ENCODE measurements at regions not wholly inside any gene's neighbourhood (a gene's known extent, or its start where the extent isn't known, plus 50 kb on each side); places are given as distances from the start of the nearest gene placed in this dataset.
"Not testable (repeated sequence)": the region's sequence is repeated elsewhere in the genome, so short reads cannot be mapped to it uniquely, and the experiment has no call there.

DNA sequence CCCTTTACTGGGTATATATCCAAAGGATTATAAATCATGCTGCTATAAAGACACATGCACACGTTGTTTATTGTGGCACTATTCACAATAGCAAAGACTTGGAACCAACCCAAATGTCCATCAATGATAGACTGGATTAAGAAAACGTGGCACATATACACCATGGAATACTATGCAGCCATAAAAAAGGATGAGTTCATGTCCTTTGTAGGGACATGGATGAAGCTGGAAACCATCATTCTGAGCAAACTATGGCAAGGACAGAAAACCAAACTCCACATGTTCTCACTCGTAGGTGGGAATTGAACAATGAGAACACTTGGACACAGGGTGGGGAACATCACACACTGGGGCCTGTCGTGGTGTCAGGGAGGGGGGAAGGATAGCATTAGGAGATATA, 59.2 kb downstream of the CXorf49B start:
- H3K27me3 Mint-ChIP-seq, result not testable (repeated sequence)

DNA sequence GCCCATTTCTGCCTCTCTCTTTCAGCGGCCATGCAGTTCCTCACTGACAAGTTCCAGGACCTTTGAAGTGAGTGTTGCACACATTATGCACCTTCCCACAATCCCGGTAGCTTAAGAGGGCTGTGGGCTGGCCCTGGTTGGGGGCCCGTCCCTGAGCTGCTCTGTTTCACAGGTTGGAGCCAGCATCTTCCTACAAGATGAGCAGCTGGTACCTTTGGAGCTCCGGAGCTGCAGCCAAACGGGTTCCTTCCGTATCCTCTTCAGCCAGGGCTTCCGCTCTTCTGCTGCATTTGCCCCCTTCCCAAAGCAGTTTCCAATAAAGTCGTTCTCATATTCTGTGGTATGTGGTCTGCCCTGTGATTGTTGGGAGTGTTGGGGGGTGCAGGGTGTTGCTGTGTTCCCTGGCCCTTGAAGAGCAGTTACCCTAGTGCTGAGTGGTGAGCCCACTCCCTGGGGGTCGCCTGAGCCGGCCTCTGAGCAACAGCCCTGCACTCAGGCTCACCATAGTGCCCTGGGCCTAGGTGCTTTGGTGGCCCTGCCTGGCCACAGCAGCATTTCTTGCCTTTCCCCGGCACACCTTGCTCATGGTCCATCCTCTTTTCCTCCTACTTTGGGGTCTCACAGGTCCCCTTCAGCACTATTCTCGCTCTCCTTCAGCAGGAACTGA, 60.4 kb downstream of the CXorf49B start:
- CTCF ChIA-PET, result no interaction called here
- ATAC-seq (no peak), DNase-seq (no peak)
- no peaks in the 10 kb centered on the region for H3K27me3 Mint-ChIP-seq
- H3K4me1 Mint-ChIP-seq, result no peaks in the 10 kb centered on the region
- no peak overlapping the region for H3K4me3 Mint-ChIP-seq
- no peaks in the 10 kb centered on the region for H3K36me3 Mint-ChIP-seq (ENCODE audit: low read depth)
- H3K27ac Mint-ChIP-seq, result no peak overlapping the region
- POLR2A ChIA-PET, result no interaction called here
- intact Hi-C loops (cut with DNase I, micrococcal nuclease), result no loop called here
- H3K9me3 Mint-ChIP-seq (ENCODE audit: low read depth), result no peaks in the 10 kb centered on the region

More for the DNA sequence above, 59.2 kb downstream of the CXorf49B start:
- POLR2A ChIA-PET; CTCF ChIA-PET; ATAC-seq; H3K9me3 Mint-ChIP-seq (ENCODE audit: low read depth); H3K36me3 Mint-ChIP-seq (ENCODE audit: low read depth); intact Hi-C loops (cut with DNase I, micrococcal nuclease); H3K4me3 Mint-ChIP-seq; H3K4me1 Mint-ChIP-seq; H3K27ac Mint-ChIP-seq; DNase-seq: not testable (repeated sequence)

DNA sequence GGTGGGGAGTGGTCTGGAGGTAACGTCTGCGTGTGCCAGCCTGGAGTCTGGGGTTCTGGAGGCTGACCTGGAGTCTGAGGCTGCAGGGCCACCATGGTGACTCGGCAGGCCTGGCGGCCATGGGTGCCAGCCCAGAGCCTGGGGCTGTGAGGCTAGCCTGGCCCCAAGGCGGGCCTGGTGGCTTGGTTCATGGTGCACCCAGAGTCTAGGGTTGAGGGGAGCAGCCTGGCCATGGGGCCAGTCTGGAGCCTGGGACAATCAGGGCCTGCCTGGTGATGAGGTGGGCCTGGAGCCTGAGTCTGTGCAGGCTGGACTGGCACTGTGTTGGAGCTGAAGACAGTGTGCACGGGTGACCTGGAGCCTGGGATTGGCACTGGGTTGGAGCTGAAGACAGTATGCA, 64.9 kb downstream of the CXorf49B start:
- Mint-ChIP-seq H3K4me1 (no peaks in the 10 kb centered on the region), H3K27ac (no peak overlapping the region), H3K27me3 (peaks cover 2% of the 10 kb centered on the region), H3K36me3 (ENCODE audit: low read depth) (no peaks in the 10 kb centered on the region), H3K9me3 (ENCODE audit: low read depth) (peaks cover 10% of the 10 kb centered on the region), H3K4me3 (no peak overlapping the region)
- CTCF ChIA-PET, result no interaction called here
- no peak for DNase-seq
- POLR2A ChIA-PET, result no interaction called here
- intact Hi-C loops (cut with DNase I, micrococcal nuclease), result no loop called here
- ATAC-seq, result no peak

DNA sequence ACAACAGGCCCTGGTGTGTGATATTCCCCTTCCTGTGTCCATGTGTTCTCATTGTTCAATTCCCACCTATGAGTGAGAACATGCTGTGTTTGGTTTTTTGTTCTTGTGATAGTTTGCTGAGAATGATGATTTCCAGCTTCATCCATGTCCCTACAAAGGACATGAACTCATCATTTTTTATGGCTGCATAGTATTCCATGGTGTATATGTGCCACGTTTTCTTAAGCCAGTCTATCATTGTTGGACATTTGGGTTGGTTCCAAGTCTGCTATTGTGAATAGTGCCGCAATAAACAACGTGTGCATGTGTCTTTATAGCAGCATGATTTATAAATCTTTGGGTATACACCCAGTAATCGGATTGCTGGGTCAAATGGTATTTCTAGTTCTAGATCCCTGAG, 72.6 kb upstream of the NHSL2 start:
- CTCF ChIA-PET; H3K27ac Mint-ChIP-seq; H3K27me3 Mint-ChIP-seq; intact Hi-C loops (cut with DNase I, micrococcal nuclease); ATAC-seq; H3K4me3 Mint-ChIP-seq; H3K4me1 Mint-ChIP-seq; DNase-seq; H3K9me3 Mint-ChIP-seq (ENCODE audit: low read depth); H3K36me3 Mint-ChIP-seq (ENCODE audit: low read depth): not testable (repeated sequence)
- POLR2A ChIA-PET, result interaction anchor here (0.6 kb wide), 1 partner anchor 334 kb away, joined by 3 read pairs; no protein-coding TSS in a partner anchor

DNA sequence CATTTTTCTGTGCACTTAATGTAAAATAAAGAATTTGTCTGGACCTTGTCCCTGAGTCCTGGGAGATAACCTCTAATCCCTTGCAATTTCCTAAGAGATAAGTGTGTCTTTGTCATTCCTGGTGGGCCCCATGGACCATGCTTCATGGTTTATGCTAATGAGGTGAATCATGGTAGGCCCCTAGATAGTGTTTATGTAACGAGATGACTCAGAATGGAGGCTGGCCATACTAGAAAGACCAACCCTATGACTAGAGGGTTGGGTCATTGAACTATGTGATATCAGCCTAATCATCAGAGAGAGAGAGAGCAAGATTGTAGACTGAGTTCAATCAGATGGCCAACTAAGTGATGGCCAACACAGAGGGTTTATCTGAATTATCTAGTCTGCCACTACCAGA, 64.2 kb upstream of the NHSL2 start:
- Mint-ChIP-seq H3K36me3 (ENCODE audit: low read depth) (no peaks in the 10 kb centered on the region), H3K27ac (no peak overlapping the region), H3K4me3 (no peak overlapping the region), H3K27me3 (peaks cover 4% of the 10 kb centered on the region), H3K4me1 (no peaks in the 10 kb centered on the region), H3K9me3 (ENCODE audit: low read depth) (no peaks in the 10 kb centered on the region)
- DNase-seq, result no peak
- ChIA-PET CTCF (no interaction called here), POLR2A (no interaction called here)
- intact Hi-C loops (cut with DNase I, micrococcal nuclease), result no loop called here
- no peak for ATAC-seq

DNA sequence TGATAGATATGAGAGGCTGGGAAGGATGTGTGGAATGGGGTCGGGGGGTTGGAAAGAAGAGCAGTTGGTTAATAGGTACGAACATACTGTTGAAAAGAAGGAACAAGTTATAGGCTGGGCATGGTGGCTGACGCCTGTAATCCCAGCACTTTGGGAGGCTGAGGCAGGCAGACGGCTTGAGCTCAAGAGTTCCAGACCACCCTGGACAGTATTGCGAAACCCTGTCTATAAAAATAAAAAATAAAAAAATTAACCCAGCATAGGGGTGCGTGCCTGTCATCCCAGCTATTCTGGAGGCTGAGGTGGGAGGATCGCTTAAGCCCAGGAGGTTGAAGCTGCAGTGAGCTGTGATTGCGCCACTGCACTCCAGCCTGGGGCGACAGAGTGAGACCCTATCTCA, 58.5 kb upstream of the NHSL2 start:
- no peaks in the 10 kb centered on the region for H3K9me3 Mint-ChIP-seq (ENCODE audit: low read depth)
- H3K27me3 Mint-ChIP-seq, result peaks cover 7% of the 10 kb centered on the region
- POLR2A ChIA-PET, result no interaction called here
- ATAC-seq, result no peak
- H3K4me3 Mint-ChIP-seq, result no peak overlapping the region
- CTCF ChIA-PET, result interaction anchor here (0.7 kb wide), 1 partner anchor 1687 kb away, joined by 3 read pairs; no protein-coding TSS in a partner anchor
- no peak for DNase-seq
- no peak overlapping the region for H3K27ac Mint-ChIP-seq
- no peaks in the 10 kb centered on the region for H3K36me3 Mint-ChIP-seq (ENCODE audit: low read depth)
- no peaks in the 10 kb centered on the region for H3K4me1 Mint-ChIP-seq
- intact Hi-C loops (cut with DNase I, micrococcal nuclease), result no loop called here

DNA sequence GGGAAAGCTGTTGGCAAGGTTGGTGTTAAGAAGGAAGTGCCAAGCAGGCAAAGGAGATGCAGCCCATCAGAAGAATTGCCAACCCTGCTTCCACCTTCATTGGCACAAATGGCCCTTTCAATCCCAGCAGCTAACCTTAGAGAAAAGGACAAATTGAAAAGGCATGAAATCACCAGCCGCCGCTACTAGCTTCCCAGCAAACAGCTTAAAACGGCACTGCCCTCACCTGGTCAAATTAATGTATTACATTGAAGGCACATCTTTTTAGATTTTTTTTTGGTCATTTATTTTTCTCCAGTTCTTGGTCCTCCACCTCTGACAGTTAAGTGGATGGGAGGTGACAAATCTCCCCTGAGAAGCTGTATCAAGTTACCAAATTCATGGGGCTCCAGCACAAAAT, 51.0 kb upstream of the NHSL2 start:
- intact Hi-C loops (cut with DNase I, micrococcal nuclease), result loop anchor here in 1 of 2 experiments (1.0 kb wide), 1 partner anchor 189 kb away; no protein-coding TSS in a partner anchor
- DNase-seq (peak; percentile 54), ATAC-seq (no peak)
- Mint-ChIP-seq H3K27me3 (peaks cover 7% of the 10 kb centered on the region), H3K9me3 (ENCODE audit: low read depth) (no peaks in the 10 kb centered on the region), H3K27ac (no peak overlapping the region), H3K4me3 (no peak overlapping the region), H3K4me1 (no peaks in the 10 kb centered on the region), H3K36me3 (ENCODE audit: low read depth) (no peaks in the 10 kb centered on the region)
- CTCF ChIA-PET, result interaction anchor here (1.0 to 1.3 kb wide), 5 partner anchors 51 to 194 kb away, joined by 3 to 11 read pairs (median 4); partner anchors contain the start of genes LOC101059915 and NHSL2
- POLR2A ChIA-PET, result no interaction called here

Data from activated CD4-positive, alpha-beta T cell treated with anti-CD3 and anti-CD28 coated beads for 36 hours (primary cell).